ENCODE measurements at regions not wholly inside any gene's neighbourhood (a gene's known extent, or its start where the extent isn't known, plus 50 kb on each side); places are given as distances from the start of the nearest gene placed in this dataset.

DNA sequence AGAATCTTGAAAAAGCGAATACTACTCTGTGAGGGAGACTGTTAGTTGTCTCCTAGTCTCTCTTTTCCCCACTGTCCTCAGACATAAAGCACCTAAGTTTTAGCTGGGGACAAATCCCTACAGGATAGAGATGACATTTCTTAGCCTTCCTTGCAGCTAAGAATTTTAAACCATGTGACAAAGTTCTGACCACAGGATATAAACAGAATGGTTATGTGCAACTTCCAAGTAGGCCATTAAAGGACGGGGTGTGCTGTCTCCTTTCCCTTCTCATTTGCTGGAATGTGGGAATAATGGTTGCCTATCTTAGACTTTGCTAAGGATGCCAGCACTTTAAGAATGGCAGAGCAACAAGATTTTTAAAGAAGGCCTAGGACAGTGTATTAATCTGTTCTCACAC is 74.9 kb upstream of the PRPS1L1 start:
- H3K9ac ChIP-seq (ENCODE audit: low read length in 3 of 3), result no peak overlapping the region
- H3K36me3 ChIP-seq (ENCODE audit: control insufficient read depth in 2 of 3, insufficient read depth in 3 of 3, low read length in 3 of 3), result no peaks in the 10 kb centered on the region
- H3K4me3 ChIP-seq (ENCODE audit: low read length in 3 of 3), result no peak overlapping the region
- H3K9me3 ChIP-seq (ENCODE audit: control insufficient read depth in 2 of 3, insufficient read depth in 1 of 3, low read length in 3 of 3), result peaks cover 0 to 5% (median 0%) of the 10 kb centered on the region in 3 donors
- no peak overlapping the region for H3K27ac ChIP-seq (ENCODE audit: low read depth in 2 of 2, low read length in 2 of 2)
- FAIRE-seq (no peak), DNase-seq (no peak)
- no peaks in the 10 kb centered on the region for H3K27me3 ChIP-seq (ENCODE audit: control insufficient read depth, insufficient read depth, low read length)
- intact Hi-C loops (cut with DNase I), result no loop called here
- H3K4me1 ChIP-seq (ENCODE audit: control insufficient read depth in 2 of 3, insufficient read depth in 2 of 3, low read depth in 1 of 3, low read length in 3 of 3), result no peaks in the 10 kb centered on the region
- TF ChIP-seq, protein P1, sequence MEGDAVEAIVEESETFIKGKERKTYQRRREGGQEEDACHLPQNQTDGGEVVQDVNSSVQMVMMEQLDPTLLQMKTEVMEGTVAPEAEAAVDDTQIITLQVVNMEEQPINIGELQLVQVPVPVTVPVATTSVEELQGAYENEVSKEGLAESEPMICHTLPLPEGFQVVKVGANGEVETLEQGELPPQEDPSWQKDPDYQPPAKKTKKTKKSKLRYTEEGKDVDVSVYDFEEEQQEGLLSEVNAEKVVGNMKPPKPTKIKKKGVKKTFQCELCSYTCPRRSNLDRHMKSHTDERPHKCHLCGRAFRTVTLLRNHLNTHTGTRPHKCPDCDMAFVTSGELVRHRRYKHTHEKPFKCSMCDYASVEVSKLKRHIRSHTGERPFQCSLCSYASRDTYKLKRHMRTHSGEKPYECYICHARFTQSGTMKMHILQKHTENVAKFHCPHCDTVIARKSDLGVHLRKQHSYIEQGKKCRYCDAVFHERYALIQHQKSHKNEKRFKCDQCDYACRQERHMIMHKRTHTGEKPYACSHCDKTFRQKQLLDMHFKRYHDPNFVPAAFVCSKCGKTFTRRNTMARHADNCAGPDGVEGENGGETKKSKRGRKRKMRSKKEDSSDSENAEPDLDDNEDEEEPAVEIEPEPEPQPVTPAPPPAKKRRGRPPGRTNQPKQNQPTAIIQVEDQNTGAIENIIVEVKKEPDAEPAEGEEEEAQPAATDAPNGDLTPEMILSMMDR (IDR thresholded peaks at IDR 0.05; ENCODE audit: borderline replicate concordance, extremely low read depth, insufficient read depth), result no peak

DNA sequence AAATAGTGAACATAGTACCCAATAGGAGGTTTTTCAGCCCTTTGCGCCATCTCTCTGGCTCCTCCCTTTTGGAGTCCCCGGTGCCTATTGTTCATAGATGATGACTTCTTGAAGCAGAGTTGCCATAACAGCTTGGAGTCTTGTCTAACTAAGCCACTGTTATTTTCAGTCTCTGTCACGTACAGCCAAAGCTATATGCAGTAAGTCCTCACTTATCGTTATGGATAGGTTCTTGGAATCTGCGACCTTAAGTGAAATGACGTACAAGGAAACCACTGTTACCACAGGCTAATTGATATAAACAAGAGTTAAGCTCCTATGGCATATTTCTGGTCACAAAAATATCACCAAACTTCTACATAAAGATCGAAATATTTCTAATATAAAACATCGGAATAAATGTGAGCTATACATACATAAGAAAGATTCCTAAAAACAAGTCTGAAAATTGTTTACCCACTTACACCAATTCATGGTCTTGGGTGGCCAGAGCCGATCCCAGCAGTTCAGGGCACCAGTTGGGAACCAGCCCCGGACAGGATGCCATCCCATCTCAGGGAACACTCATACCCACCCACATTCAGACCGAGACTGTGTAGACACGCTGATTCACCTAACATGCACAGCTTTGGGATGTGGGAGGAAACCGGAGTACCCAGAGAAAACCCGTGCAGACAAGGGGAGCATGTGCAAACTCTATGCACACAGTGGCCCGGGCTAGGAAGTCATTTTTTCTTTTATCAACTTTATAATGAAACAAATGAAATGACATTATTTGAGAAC is 76.0 kb upstream of the PRPS1L1 start:
- FAIRE-seq, result no peak
- H3K9ac ChIP-seq (ENCODE audit: low read length in 3 of 3), result no peak overlapping the region
- H3K4me3 ChIP-seq (ENCODE audit: low read length in 3 of 3), result no peak overlapping the region

DNA sequence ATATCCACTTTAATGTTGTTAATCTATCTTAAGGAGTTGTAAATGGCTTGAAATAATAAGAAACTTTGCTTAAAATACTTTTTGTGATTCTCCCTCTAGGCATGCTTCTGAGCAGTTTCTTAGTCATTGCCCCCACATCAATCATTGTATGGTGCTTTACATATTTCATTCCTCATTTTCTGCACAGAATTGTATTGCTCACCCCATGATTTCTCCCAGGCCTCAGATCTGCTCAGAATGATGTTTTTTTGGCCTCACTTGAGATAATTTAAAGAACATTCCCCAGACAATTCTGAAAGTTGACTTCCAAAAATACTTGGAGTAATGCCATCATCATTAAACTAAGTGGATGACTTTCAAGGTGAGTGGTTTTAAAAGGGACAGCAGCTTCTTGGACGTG is 82.1 kb upstream of the PRPS1L1 start:
- H3K27me3 ChIP-seq (ENCODE audit: control insufficient read depth, insufficient read depth, low read length), result no peaks in the 10 kb centered on the region
- no peaks in the 10 kb centered on the region for H3K36me3 ChIP-seq (ENCODE audit: control insufficient read depth in 2 of 3, insufficient read depth in 3 of 3, low read length in 3 of 3)
- no peak for FAIRE-seq
- no peak overlapping the region for H3K27ac ChIP-seq (ENCODE audit: low read depth in 2 of 2, low read length in 2 of 2)
- H3K9me3 ChIP-seq (ENCODE audit: control insufficient read depth in 2 of 3, insufficient read depth in 1 of 3, low read length in 3 of 3), result no peaks in the 10 kb centered on the region
- no peaks in the 10 kb centered on the region for H3K4me1 ChIP-seq (ENCODE audit: control insufficient read depth in 2 of 3, insufficient read depth in 2 of 3, low read depth in 1 of 3, low read length in 3 of 3)
- H3K9ac ChIP-seq (ENCODE audit: low read length in 3 of 3), result no peak overlapping the region
- H3K4me3 ChIP-seq (ENCODE audit: low read length in 3 of 3), result no peak overlapping the region
- intact Hi-C loops (cut with DNase I), result no loop called here
- TF ChIP-seq, protein P1 (IDR thresholded peaks at IDR 0.05; ENCODE audit: borderline replicate concordance, extremely low read depth, insufficient read depth), result no peak
- no peak for DNase-seq

More for the DNA sequence above, 76.0 kb upstream of the PRPS1L1 start:
- no peak overlapping the region for H3K27ac ChIP-seq (ENCODE audit: low read depth in 2 of 2, low read length in 2 of 2)
- TF ChIP-seq, protein P1 (IDR thresholded peaks at IDR 0.05; ENCODE audit: borderline replicate concordance, extremely low read depth, insufficient read depth), result no peak
- peaks cover 0 to 5% (median 0%) of the 10 kb centered on the region in 3 donors for H3K9me3 ChIP-seq (ENCODE audit: control insufficient read depth in 2 of 3, insufficient read depth in 1 of 3, low read length in 3 of 3)
- DNase-seq, result no peak
- no peaks in the 10 kb centered on the region for H3K27me3 ChIP-seq (ENCODE audit: control insufficient read depth, insufficient read depth, low read length)
- intact Hi-C loops (cut with DNase I), result no loop called here
- no peaks in the 10 kb centered on the region for H3K4me1 ChIP-seq (ENCODE audit: control insufficient read depth in 2 of 3, insufficient read depth in 2 of 3, low read depth in 1 of 3, low read length in 3 of 3)
- H3K36me3 ChIP-seq (ENCODE audit: control insufficient read depth in 2 of 3, insufficient read depth in 3 of 3, low read length in 3 of 3), result no peaks in the 10 kb centered on the region

All from kidney (tissue), 13 donors.